NCI-H2196 (cell line): ENCODE measurements at regions not wholly inside any gene's neighbourhood (a gene's known extent, or its start where the extent isn't known, plus 50 kb on each side); places are given as distances from the start of the nearest gene placed in this dataset.

Experiments used
- DNase-seq: peaks from one replicate; lab custom pipeline; 2025; ENCODE audit not compliant: unreplicated experiment; lab: John Stamatoyannopoulos, UW

DNA sequence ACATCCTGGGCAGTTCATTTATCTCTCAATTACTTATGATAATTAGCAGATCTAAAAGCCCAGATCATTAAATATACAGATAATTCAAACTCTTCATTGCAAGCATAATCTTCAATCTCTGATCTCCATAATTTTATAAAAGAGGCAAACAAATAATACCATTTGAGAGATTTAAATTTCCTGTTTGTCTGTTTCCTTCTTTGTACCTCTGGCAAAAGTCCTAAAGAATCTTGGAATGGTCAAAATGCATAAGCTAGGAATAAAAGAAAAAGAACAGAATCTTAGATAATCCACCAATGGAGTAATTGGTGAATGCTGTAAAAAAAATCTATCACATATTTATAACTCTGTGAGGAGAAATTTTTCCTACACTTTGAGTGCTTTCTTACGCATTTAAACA is 1080.9 kb upstream of the ZEB2 start:
- no peak for DNase-seq

DNA sequence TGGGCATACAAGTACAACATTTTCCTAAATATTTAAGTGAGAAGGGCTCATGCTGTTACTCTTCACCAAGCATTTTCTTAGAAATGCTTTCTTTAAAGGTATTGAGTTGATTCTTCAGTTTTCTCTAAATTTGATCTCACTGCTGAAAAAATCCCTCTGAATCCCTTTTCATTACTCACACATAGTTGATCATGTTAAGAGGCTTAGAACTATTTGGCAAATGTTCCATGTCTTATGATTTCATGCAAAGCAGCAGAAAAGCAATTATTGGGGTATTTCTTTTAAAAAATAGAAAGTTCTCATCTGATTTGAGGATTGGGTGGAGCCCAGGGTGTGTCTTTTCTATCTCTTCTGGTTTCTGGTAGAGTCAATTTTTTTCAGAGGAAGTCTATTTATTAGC is 1079.8 kb upstream of the ZEB2 start:
- no peak for DNase-seq

DNA sequence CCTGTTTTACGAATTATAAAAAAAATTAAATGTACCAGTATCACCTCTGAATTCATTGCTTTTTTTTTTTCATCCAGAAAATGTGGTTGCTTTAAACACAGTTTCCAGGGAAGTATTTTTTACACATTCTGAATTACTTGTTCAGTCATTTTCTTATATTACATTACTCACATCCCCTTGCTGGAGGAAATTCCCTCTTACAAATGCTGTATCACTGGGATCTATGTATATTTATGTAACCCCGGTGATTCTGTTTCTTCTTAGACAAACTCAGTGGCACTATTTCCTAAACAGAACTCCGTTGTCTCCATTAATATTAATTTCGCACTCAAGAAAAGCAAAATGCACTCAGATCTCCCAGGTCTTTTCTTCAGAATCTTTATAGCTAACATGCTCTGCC is 1078.5 kb upstream of the ZEB2 start:
- no peak for DNase-seq

DNA sequence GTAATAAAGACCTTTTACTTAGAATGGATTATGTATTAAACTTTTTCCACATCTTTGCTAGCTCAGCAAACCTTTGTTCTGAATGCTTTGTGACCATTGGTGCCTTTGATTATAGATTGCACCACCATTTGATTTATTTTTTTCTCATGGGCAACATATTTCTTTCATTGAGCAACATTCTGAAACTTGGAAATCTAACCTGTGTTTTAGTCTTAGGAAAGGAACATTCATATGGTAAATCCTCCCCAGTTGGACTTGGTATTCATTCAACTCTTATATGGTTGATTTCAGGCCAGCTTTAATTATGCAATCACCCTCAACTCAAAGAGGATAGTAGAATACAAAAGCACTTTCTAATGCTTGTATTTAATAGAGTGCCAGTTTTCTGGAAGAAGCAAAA is 1077.9 kb upstream of the ZEB2 start:
- DNase-seq, result no peak

DNA sequence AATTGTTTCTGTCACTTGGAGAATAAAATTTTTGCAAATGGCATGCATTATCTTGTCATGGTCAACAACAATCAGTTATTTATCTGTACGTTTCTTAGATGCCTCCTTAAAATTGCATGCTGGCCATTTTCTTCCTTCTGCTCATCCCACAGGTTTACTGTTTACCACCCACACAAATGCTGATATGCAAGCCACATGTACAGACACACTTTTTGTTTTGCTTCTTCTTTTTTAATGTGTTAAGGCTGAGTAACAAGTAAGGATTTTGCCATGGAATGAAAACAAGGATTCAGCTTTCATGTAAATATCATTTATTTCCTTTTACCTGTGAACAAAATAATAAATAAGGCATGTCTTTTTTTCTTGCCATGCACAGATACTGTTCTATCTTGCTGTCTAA is 1077.1 kb upstream of the ZEB2 start:
- no peak for DNase-seq

DNA sequence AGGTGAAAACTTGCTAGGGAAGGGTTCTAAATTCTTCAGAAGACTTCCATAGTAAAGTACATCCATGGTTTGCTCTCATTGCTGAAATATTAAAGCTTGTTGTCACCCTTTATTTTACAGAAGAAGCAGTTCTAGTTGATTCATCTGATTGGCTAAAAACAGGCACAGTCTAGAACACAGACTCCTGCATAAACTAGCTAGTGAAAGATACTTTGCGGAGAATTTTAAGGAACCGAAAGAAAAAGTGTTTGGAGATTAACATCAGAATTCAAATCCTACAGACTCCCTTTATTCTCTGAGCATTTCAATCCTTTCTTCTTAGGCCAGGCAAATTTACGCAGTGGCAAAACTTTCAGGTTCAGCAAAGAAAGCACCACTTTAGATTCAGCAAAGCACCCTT is 1076.5 kb upstream of the ZEB2 start:
- DNase-seq, result no peak

DNA sequence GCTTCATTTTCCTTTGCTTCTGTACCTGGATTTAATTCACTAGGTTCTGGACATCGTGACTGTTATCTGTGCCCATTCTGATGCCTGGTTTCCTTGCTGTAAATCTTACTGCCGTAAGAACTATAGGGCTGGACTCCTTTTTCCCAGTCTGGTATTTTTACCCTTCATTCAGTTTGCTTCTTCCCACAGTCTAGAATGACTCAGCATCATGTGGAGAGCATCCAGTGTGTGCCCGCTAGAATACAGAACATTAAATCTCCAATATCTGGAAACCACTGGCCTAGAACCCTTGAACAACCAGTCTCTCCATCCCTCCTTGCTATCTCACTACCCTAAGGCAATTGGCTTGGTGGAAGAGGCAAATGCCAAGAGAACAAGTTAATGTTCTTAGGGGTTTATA is 1075.4 kb upstream of the ZEB2 start:
- DNase-seq, result no peak

DNA sequence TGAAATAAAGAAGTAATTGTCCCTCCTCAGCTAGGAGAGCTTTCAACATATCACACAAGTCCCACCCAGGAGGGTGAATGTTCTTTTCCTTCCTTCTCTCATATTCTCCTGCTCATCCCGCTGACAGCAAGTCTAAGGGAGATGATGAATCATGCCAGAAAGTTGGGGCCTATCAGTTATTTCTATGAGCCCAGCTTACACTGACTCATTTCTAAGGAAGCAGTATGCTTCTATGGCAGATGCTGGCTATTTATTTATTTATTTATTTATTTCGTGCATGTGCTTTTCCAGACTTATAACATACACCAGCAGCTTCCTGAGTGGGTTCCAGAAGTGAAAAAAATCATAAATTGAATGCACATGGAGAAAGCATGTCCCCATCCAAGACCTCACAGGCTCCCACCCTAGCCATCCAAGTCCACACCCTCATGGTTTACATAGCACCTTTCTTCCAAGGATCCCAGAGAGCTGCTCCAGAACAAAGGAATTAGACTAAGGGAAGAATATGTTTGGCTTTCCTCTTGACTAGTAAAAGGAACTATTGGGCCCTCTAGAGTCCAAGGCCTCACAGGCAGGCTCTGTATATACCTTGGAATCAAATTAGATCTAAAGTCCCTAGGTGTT is 1074.2 kb upstream of the ZEB2 start:
- no peak for DNase-seq

DNA sequence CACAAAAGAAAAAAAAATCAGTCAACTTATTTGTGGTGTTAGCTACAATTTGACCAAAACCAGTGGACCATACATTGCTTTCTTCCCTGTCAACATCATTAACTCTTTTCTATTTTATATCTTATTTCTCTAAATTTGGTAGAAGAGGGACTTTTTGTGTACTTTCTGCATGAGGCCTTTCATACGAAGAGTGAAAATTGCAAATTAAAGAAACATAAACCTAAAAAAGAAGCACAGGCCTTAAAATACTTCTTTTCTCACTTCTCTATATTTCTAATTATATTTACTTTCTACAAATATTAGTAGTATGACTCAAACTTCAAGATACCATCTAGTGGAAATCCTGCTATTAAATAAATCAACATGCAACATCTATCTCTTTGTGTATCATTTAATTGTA is 1073.4 kb upstream of the ZEB2 start:
- DNase-seq, result no peak

DNA sequence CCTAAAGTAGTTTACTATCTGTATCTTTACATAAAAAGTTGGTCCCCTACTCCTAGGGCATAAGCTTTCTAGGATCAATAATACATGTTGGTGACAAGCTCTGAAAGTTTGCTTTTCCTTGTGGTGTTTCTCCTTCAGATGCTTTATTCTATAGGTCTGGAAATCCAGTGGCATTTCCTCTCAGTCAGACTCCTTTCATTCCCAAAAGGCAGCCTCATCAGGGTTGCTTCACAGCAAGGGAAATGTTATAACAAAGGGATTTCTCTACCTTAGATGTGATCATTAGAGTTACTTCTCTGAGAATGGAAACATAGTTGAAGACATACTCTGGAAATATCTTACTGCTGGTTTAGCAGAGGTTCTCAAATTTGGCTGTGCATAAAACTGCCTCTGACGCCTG is 1072.4 kb upstream of the ZEB2 start:
- DNase-seq, result no peak

DNA sequence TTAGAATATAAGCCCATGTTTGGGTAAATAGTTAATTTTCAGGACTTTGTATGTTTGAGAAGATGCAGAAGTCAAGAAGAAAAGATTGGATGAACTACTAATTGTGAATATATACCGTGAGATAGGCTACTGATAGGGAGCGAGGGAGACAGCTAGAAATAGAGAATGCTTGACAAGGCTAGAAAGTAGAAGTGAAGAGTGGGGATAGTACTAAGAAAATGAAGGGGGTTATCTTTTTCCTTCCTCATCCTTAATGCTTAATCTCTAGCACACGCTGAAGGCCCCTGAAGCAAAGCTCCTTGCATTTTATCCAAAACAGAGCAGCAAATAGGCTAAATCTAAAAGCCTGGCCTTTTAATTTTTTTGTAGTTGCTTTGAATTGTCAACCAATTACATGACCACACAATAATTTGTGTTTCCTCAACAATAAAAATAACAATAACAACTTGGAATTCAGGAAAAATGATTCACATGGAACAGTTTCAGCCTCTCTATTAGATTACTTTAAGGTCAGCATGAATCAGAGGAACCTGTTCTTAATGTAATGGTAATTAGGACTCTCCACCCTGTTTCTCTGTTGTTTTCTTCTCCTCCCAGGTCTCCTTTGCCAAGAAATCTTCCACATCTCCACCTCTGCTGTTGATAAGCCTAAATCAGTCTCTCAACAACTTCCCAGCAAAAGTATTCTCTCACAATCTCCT is 1071.3 kb upstream of the ZEB2 start:
- DNase-seq, result no peak

DNA sequence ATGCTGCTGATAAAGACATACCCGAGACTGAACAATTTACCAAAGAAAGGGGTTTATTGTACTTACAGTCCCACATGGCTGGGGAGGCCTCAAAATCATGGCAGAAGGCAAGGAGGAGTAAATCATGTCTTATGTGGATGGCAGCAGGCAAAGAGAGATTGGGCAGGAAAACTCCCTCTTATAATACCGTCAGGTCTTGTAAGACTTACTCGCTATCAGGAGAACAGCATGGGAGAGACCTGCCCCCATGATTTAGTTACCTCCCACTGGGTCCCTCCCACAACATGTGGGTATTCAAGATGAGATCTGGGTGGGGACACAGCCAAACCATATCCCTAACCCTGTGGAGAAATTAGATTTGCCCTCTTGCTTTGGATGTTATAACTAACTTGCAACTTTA is 1068.0 kb upstream of the ZEB2 start:
- DNase-seq, result no peak

DNA sequence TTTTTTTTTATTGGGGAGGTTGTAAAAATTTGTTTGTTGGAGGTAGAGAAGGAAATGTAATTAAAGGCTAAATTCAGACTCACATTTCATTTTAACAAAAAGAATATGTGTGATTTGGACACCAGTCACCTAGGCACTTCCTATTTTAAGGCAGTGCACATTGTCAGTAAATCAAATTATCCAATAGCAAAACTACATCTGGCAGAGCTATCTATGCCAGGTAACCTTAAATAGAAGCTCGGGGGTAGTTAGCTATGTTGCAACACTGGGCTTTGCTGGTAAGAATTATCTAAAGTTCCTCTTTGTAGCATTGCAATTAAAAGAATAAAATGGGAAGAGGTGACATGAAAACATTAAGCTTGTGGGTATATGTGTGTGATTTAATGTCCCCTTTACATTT is 1064.4 kb upstream of the ZEB2 start:
- DNase-seq, result no peak

DNA sequence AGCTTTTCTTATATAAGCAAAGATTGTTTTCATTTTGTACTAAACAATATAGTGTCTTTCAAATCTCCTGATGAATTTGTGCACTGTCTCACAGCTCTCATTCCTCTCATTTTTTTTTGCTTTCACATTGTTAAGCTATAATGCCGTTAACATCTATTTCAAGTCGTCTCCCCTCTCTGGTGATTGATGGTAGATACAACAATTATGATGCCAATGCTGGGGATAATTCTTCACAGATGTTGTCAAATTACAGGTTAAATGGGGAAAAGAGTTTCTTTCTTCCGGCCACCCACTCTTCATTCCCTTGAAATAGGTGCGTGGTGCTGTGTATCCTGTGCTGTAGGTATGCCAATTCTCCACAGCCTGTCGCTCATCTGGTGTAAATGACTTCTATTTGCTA is 1053.7 kb upstream of the ZEB2 start:
- DNase-seq, result no peak

DNA sequence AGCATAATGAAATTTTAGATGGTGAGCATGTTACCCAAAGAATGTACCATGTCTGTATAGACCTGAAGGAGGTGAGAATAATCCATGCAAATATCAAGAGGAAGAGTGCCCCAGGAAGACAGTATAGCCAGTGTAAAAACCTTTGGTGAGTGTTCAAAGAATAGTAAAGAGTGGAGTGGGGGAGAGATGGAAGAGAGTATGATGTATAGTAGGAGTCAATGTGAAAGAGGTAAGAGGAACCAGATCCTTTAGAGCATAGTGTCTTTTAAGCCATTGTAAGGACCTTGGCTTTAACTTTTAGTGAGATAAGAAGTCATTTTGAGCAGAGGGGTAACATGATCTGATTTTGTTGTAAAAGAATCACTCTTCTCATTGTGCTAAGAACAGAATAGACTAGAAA is 1052.3 kb upstream of the ZEB2 start:
- DNase-seq, result no peak

DNA sequence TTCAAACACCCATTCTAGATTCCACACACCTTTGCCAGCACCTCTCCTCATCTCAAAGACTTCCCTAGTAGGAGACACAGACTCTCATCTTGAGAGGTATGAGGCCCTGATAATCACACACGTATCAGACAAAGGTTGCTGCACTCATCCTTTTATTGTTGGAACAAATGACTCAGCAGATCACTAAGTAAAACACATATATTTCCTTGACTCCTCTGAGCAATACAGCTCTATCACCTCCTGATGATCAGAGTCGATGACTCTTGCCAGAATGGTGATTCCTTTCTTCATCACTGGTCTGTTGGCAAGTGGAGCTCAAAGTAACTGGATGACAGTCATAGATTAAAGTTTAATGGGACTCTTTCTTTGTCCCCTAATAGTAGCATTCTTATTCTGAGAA is 1049.2 kb upstream of the ZEB2 start:
- no peak for DNase-seq

DNA sequence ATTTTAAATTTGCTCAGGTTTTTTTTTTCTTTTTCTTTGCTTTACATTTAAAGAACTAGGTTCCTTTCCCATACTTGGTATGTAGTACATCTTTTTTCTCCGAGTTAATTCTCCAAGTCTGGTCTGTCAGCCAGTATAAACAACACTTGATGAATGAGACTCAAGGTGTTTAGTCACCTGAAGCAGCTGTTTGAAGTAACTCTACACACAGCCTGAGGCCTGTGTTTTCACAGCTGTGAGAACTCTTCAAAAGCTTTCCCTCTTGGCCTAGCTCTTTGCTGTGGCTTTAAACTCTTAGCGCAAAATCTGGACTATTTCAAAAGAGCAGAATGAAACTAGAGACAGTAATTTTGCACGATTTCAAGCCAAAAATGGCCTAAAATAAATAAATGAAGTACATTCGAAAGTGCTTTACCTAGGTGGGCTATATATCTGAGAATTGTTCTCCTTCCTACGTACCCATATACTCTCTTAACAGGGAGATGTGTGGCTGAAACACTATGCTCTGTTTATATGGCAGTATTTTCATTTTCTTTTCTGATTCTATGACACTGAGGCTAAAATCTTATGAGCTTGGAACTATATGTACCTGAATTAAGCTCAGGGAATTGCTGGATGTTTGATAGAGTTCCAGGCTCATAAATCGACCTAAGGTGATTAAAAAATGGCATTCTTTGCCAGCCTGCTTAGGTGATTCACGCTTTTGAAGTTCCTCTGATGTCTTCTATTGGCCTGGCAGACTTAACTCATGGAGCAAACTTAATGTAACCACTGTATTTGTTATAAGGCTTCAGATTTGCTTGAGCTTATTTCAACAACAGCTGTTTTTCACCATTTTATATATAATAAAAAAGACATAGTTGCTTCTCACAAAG is 1044.1 kb upstream of the ZEB2 start:
- no peak for DNase-seq

DNA sequence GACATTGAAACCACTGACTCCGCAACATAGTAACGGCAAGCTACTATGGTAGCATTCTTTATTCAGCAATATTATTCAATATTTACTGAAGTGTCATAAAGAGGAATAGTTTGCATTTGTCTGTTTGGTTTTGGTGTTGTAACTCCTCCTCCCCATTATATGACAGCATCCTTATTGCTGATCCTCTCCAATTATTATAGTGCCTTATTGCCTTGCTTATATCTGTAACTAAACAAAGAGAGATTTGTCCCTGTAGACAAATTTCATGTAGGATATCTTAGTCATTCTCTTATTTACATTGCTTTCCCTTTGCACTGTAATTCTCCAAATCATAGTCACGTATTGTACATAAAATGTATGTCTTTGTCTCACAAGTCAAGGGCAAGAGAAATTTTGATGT is 1041.2 kb upstream of the ZEB2 start:
- DNase-seq, result no peak

DNA sequence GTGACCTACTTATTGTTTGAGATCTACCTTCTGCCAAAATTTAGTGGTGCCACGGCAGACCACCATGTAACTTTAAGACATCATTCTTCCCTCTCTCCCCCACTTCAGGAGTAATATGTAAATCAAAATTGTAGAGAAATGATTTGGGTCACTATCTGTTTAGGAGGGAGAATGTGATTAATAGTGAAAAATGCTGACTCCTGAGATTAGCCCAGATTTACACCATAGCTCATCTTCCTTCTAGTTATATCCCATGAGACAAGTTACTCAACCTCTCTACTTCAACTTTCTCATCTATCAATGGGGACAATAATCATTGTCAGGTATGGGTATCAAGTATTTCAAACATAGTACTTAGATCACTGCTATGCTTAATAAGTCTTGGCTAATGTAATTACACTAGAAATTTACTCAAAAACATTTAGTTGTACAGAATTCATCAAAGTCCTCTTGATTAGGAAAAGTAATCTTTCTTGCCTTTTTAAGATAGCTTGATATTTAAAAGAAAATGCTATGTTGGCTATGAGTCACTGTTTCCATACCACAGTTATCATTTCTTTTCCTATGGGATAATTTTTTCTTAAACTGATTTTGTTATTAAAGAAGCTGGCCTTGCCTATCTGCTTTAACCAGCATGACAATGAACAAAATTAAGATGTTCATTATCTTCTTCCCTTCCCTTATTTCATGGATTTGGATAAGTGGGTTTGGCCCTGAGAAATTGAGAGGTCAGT is 1038.9 kb upstream of the ZEB2 start:
- no peak for DNase-seq

DNA sequence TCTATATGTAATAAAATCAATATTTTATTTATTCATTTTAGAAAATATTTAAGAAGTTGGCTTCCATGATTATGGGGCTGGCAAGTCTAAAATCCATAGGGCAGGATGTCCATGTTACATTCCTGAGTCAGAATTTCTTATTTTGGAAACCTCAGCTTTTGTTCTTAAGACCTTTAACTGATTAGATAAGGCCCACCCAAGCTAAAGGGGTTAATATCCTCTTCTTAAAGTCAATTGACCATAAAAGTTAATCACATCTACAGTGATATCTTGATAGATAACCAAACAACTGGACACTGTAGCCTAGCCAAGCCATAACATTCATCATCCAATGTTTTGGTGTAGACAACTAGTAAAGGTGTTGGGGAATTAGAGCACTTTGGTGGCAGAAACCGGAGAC is 1035.4 kb upstream of the ZEB2 start:
- no peak for DNase-seq

DNA sequence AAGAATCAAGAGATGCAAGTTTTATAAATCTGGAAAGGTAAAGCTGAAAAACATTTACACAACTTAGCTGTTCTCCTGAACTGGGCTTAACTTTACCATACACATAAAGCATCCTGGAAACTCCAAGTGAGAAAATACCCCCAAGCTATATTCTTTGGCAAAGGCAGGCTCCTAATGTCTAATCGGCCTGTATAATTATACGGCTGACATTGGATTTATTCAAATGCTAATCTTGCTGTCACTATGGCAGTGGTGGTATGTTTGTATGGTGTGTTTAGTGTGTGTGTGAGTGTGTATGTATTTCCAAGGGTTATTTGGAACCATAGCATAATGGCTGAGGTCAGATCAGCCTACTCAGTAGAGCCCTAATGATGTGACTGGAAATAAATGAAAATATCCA is 1031.8 kb upstream of the ZEB2 start:
- DNase-seq, result no peak

DNA sequence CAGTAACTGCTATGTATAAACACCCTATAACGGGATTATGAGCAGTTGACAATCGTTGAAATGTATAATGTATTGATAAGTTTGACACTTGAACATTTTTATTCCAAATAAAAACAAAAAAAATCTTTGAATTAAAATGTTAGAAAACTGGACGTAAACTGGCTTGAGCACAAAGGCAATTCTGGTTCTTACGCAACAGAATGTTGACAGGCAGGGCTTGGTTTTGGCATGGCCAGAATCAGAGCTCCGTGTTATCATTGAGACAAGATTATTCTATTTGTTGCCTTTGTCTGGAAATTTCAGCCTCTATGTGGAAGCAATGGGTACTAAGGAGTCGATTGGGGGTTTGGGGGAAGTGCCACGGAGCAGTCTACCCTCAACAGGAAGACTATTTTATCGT is 1028.6 kb upstream of the ZEB2 start:
- no peak for DNase-seq
